Inflammatory macrophage (primary cell): ENCODE measurements at regions not wholly inside any gene's neighbourhood (a gene's known extent, or its start where the extent isn't known, plus 50 kb on each side); places are given as distances from the start of the nearest gene placed in this dataset.
A peak's percentile ranks its signal among the peaks of the same experiment; 100 is the strongest.
"Not testable (repeated sequence)": the region's sequence is repeated elsewhere in the genome, so short reads cannot be mapped to it uniquely, and the experiment has no call there.

Experiments
- DNase-seq, 2 donors: peaks; one replicate each; pipeline ENCODE4 v3.0.0-alpha.2; 2020 to 2022

- no peak for DNase-seq
Measured at GRCh38 chr20:6305536-6305935, 182.7 kb upstream of the FERMT1 start.

GRCh38 chr20:6302041-6302440, 179.2 kb upstream of the FERMT1 start:
- no peak for DNase-seq

- DNase-seq: no peak
Measured at GRCh38 chr20:6299456-6299855, 176.6 kb upstream of the FERMT1 start.

GRCh38 chr20:6298049-6298448, 175.2 kb upstream of the FERMT1 start:
- DNase-seq: no peak

GRCh38 chr20:6295867-6296256, 173.0 kb upstream of the FERMT1 start:
- DNase-seq: no peak

GRCh38 chr20:6295127-6295866, 172.5 kb upstream of the FERMT1 start:
- DNase-seq: no peak

GRCh38 chr20:6287471-6287870, 164.6 kb upstream of the FERMT1 start:
- no peak for DNase-seq

- no peak for DNase-seq
Measured at GRCh38 chr20:6282642-6283041, 159.8 kb upstream of the FERMT1 start.

GRCh38 chr20:6277661-6278240, 154.9 kb upstream of the FERMT1 start:
- DNase-seq: no peak

- not testable (repeated sequence) for DNase-seq
Measured at GRCh38 chr20:6270404-6270803, 147.6 kb upstream of the FERMT1 start.

- DNase-seq: no peak
Measured at GRCh38 chr20:6269168-6269873, 146.5 kb upstream of the FERMT1 start.

- peak in 1 of 2 donors; percentile 3 for DNase-seq
Measured at GRCh38 chr20:6265204-6265904, 142.5 kb upstream of the FERMT1 start.

GRCh38 chr20:6253396-6253795, 130.6 kb upstream of the FERMT1 start:
- no peak for DNase-seq

GRCh38 chr20:6245436-6245835, 122.6 kb upstream of the FERMT1 start:
- DNase-seq: no peak

- no peak for DNase-seq
Measured at GRCh38 chr20:6241591-6241990, 118.8 kb upstream of the FERMT1 start.

GRCh38 chr20:6240059-6240458, 117.2 kb upstream of the FERMT1 start:
- no peak for DNase-seq

- DNase-seq: no peak
Measured at GRCh38 chr20:6238421-6238820, 115.6 kb upstream of the FERMT1 start.

GRCh38 chr20:6235510-6235909, 112.7 kb upstream of the FERMT1 start:
- no peak for DNase-seq

GRCh38 chr20:6232436-6232835, 109.6 kb upstream of the FERMT1 start:
- no peak for DNase-seq

- no peak for DNase-seq
Measured at GRCh38 chr20:6231556-6231955, 108.7 kb upstream of the FERMT1 start.

GRCh38 chr20:6228302-6228843, 105.5 kb upstream of the FERMT1 start:
- no peak for DNase-seq

GRCh38 chr20:6213311-6213710, 90.5 kb upstream of the FERMT1 start:
- no peak for DNase-seq

GRCh38 chr20:6212903-6213302, 90.1 kb upstream of the FERMT1 start:
- DNase-seq: no peak
